VCaP (cell line): ENCODE measurements at regions not wholly inside any gene's neighbourhood (a gene's known extent, or its start where the extent isn't known, plus 50 kb on each side); places are given as distances from the start of the nearest gene placed in this dataset.

Source experiments
- H3K27ac ChIP-seq: fragments of 450-650 bp; 2 replicates; pipeline ENCODE4 v1.5.1; 2017
- CTCF ChIP-seq: fragments of 450-650 bp; conservative IDR thresholded peaks from 2 replicates; pipeline ENCODE4 v1.5.1; 2017; ENCODE audit warnings: mild to moderate bottlenecking, moderate library complexity

GRCh38 chr2:65687614-65688013, 255.2 kb upstream of the SPRED2 start:
- no peak for TF ChIP-seq CTCF
- H3K27ac ChIP-seq, result no peak overlapping the region

GRCh38 chr2:65686928-65687521, 254.6 kb upstream of the SPRED2 start:
- peak; percentile 61 for TF ChIP-seq CTCF
- H3K27ac ChIP-seq, result no peak overlapping the region

GRCh38 chr2:65681503-65681902, 249.1 kb upstream of the SPRED2 start:
- H3K27ac ChIP-seq, result no peak overlapping the region
- no peak for TF ChIP-seq CTCF

- no peak overlapping the region for H3K27ac ChIP-seq
- TF ChIP-seq CTCF, result no peak
Observed at GRCh38 chr2:65678779-65679391, 246.5 kb upstream of the SPRED2 start.

GRCh38 chr2:65675350-65675749, 243.0 kb upstream of the SPRED2 start:
- no peak for TF ChIP-seq CTCF
- no peak overlapping the region for H3K27ac ChIP-seq

GRCh38 chr2:65671670-65672242, 239.4 kb upstream of the SPRED2 start:
- TF ChIP-seq CTCF, result no peak
- H3K27ac ChIP-seq, result no peak overlapping the region

- TF ChIP-seq CTCF, result no peak
- H3K27ac ChIP-seq, result no peak overlapping the region
Observed at GRCh38 chr2:65669574-65669973, 237.2 kb upstream of the SPRED2 start.
